ENCODE measurements at regions not wholly inside any gene's neighbourhood (a gene's known extent, or its start where the extent isn't known, plus 50 kb on each side); places are given as distances from the start of the nearest gene placed in this dataset.
"Not testable (repeated sequence)": the region's sequence is repeated elsewhere in the genome, so short reads cannot be mapped to it uniquely, and the experiment has no call there.

GRCh38 chr5:99410386-99410785, 481.6 kb upstream of the CHD1 start:
- DNase-seq = not testable (repeated sequence)

GRCh38 chr5:99404764-99405302, 476.0 kb upstream of the CHD1 start:
- not testable (repeated sequence) for DNase-seq

DNA sequence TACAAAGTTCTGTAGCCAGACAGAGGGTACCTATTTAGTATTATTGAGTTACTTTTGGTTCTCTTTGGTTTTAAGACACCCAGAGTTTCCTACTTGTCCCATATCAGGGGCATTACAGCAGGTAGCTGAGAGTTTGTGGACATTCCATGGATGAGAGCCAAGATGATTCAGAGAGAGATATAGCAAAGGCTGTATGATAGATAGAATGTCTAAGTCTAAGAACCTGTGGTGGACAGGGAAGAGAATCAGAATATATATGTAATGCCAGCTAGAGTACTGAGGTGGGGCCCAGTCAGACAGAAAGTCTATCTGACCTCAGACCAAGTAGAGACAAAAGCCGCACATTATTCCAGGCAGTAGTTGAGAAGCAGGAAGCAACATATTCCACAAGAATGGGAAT, 471.8 kb upstream of the CHD1 start:
- DNase-seq = not testable (repeated sequence)

DNA sequence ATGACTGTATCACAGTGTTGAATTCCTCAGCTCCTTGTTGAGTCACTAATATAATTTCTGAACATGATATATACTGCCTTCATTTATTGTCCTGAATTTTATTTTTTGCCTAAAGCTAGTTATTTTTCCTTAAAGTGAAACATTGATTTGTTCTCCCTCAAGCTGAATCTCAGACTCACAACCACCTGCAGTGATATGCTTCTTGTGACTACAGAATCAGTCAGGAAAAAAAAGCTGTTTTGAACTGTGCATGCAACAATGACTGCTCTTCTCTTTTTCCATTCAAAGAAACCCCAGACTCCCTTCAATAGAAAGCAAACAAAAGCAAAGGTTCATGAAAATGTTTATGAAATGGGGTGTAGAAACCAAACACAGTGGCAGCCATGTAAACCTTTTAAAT, 470.2 kb upstream of the CHD1 start:
- no peak for DNase-seq

DNA sequence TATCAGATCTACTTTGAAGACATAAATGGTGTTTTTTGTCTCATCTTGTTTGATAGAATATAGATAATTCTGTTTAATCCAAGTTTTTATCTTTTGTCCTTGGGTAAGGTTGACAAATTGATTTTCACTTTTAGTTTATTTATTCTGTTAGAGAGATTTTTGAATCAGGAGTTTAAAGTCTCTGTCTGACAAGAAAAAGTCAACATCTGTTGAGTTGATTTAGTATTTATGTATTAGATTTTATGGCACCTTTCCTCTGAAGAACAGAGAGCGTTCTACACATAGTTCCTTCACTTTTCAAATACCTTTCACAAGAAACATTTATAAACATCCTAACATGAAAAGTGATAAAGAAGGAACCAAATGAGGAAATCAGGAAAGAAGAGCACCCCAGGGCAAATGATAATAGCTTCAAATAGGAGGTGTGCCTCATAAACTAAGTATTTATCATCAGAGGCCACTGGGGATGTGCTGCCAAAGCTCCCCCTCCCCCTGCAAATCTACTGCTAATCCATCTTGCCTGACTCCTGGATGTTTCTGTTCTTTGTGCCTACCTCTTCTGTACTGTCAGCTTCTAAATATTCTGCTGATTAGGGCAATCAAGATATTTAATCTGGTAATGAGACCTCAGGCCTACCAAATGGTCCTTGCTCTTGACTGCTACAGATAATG, 457.7 kb upstream of the CHD1 start:
- no peak for DNase-seq

DNA sequence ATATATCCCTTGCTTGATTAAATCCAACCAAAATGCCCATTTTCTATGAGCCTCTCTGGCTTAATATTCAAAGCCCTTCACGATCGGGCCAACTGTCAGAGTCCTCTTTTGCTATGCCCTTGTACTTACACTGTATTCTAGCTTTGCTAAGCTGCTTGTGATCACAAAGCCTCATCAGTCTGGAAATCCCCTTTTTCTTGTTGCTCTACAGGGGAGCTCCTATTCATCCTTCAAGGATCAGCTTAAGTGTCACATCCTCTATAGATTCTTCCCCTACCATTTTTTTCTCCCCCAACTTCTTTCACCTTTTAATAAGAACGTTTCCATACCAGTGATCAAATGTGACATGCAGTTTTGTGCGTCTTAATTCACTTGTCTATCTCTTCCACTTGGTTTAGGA, 450.4 kb upstream of the CHD1 start:
- DNase-seq = no peak

DNA sequence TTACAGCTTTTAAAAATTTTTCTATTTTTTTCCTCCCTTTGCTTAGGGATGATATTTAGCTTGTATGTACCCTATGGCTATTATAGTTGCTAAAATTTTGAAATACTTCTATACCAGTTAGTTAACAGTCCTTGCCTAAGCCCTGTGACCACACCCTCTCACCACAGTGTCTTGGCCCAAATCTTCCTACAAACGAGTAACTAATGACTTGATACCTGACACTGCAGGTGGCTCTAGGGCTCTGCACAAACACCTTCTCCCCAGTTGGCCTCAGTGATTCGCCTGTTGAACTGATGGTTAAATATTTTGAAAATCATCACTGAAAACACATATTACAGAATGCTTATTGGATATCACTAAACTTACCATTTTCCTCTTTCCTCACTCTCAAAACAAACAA, 449.6 kb upstream of the CHD1 start:
- DNase-seq = no peak

DNA sequence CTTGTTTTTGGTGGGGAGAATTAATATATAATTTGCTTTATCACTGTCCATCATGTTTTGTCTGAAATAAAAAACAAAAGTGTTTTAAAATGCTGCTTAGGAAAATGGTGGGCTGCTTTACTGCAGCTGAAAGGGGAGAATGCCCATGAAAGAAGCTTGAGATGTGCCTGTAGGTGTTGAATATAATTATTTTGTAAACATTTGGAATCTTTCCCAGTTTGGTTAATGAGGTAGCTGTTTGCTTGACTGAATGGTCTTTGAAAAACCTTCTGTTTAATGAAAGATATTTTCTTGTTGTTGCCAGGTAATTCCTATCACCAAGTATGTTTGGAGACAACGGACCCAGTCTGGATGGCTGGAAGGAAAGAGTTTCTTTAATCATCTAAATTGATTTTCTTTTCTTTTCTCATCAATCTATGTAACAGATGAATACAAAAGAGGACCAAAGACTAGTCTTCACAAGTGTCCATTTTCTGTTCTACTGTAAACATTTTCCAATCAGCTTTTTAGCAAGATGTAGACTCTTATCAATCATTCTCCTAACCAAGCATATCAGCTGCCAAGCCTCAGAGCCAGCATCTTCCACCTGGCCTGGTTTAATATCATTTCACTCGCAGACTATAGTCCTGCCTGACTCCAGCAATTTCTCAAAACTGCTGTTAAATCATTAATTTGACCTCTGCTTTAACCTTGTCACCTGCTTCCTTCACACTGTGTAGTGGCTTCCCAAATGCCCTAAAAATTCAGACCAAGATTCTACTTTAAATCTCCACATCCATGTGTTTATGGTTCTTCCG, 441.2 kb upstream of the CHD1 start:
- DNase-seq = no peak

DNA sequence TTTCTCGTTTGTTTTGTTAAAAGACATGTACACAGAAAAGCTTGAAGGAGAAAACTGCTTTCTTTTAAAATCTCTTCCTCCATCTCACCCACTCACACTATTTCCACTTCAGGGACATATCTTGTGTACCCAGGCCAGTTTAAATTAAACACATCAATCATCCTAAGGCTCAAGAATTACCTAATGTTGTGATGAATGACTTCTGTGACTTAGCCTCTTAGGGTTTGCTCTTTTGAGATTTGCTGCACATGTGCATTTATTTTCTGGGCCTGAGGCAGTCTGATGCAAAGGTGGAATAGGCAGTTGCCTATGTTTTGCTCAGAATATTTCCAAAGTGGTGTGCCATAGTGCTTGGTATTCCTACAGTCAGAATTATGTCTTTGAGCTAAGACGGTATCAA, 439.9 kb upstream of the CHD1 start:
- DNase-seq = no peak

DNA sequence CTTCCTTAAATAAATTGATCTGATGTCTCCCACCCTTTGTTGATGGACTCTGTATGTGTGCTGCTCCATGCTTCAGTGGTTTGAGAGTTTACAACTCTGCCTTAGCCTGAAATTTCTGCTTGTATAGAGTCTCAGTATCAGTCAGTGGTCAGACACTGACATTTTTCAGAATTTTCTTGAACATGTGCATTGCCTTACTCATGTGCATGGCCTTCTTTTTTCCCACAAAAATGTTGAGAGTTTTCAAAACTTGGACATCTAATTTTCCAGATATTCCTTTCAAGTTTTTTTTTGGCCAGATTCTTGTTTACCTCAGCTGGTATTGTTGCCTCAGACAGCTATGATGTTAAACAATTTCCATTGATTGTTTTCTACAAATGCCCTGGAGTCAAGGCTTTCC, 427.1 kb upstream of the CHD1 start:
- DNase-seq = no peak

- no peak for DNase-seq
Observed at GRCh38 chr5:99349787-99350186, 421.0 kb upstream of the CHD1 start.

DNA sequence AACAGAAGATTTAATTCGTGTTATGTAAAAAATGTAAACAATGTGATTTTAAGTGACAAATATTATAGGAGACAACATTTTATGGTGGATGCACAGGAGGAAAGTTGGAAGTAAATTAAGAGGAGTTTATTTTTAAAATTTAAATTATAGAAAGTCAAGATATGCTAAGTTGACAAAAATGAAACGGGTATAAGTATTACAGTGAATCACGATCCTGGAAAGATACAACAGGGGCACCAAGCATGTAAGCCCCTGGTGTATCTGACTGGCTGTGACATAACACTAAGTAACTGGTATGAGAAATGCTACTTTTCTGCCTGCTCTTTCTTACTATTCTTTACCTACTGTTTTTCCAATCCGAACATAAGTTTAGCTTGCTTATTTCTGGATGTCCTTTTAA, 419.8 kb upstream of the CHD1 start:
- no peak for DNase-seq

DNA sequence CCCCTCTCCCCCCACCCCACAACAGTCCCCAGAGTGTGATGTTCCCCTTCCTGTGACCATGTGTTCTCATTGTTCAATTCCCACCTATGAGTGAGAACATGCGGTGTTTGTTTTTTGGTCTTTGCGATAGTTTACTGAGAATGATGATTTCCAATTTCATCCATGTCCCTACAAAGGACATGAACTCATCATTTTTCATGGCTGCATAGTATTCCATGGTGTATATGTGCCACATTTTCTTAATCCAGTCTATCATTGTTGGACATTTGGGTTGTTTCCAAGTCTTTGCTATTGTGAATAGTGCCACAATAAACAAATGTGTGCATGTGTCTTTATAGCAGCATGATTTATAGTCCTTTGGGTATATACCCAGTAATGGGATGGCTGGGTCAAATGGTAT, 411.0 kb upstream of the CHD1 start:
- DNase-seq = not testable (repeated sequence)

DNA sequence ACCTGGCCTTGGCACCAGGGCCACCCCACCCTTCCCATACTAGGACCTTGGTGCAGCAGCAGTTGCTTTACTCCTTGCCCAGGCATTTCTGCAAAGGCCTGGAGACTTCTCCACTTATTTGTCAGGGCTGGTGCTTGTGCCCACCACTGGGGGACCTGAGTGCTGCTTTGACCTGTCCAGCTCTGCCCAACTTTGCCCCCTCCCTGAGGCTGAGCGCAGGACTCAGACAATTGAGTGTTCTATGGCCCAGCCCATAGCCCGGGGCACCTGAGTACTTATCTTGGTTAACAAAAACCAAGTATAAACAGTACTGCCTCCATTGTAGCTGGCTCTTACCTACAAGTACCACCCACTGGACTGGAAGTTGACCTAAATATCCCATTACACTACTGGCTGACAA, 406.1 kb upstream of the CHD1 start:
- DNase-seq = no peak

GRCh38 chr5:99331061-99331460, 402.3 kb upstream of the CHD1 start:
- no peak for DNase-seq

DNA sequence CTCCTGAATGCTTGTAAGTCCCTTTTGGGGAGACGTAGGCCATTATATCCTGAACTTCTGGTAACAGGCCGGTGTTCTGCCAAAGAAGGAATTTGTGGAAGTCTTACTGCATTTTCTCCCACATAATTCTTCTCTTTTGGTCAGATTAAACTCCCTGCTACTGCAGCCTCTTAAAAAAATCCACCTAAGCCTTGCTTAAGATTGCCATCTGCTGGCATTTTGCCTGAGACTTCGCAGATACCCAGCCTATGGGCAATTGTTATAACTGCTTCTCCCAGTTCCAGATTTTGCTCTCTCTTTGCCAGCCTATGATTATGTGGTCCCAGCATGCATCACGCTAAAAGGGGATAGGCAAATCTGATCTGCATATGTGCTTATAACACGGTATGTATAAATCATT, 391.6 kb upstream of the CHD1 start:
- no peak for DNase-seq

DNA sequence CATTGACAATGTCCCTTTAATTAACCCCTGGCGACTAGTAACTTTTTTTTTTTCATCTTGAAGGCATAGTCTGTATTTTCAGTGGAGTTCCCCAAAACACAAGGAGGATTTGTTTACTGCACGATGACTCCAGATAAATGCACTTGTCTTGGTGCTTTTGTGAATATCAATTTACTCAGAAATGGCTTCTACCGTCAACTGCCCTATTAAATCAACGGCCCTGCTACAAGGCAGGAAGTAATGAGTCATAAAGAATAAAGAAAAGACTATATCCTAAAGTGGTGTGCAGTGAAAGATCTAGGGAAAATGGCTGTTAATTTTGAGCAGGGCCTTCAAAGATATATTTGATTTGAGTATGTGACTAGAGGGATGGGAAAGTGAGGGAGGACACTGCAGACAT, 388.3 kb upstream of the CHD1 start:
- no peak for DNase-seq

GRCh38 chr5:99316484-99316883, 387.7 kb upstream of the CHD1 start:
- DNase-seq = no peak

DNA sequence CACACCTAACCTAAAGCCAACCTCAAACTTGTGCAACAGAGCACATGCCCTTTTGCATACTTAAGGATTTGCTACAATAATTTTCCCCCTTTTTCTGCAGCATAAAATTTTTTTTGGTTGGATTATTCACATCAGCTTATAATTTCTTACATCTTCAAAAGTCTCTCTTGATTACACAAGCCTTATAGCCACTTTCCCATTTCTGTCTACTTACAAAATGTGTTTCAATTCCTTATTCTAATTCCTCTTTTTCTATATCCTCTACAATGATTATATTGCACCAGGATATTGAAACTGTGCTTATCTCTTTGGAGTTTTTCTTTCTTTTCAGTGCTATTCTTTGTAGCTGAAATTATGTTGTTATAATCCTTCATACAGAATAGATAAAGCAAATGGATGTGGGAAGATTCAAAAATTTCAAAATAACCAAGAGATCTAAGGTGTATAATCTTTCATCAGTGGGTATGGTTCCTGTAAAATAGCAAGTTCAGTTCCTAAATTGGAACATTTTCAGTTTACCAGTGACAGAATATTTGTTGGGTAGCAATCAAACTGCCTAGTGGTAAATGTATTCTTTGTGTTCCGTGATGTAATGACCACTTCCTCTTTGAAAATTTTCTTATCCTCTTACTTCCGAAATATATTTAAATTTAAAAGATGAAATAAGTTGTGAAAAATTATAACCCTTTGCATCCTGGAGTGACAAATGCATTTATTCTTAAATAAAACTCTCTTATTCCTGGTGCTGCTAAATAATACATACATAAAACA, 386.8 kb upstream of the CHD1 start:
- no peak for DNase-seq

- no peak for DNase-seq
Observed at GRCh38 chr5:99314721-99315120, 385.9 kb upstream of the CHD1 start.

DNA sequence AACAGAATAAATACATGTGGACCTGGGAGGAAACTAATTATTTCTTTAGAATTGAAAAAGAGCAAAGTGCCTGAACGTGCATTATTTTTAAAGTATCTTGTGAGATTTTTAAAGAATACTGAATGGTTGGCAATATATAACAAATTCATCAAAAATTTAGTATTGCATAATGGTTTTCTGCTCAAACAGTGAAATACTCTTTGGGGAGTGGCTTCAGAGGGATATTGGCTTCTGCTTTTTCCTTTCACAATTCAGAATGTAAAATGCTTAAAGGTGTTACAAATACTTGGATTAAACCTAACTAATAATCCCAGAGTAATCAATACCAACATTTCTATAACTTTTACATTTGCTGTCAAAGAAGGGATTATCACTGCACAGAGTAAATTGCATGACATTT, 379.3 kb upstream of the CHD1 start:
- no peak for DNase-seq

DNA sequence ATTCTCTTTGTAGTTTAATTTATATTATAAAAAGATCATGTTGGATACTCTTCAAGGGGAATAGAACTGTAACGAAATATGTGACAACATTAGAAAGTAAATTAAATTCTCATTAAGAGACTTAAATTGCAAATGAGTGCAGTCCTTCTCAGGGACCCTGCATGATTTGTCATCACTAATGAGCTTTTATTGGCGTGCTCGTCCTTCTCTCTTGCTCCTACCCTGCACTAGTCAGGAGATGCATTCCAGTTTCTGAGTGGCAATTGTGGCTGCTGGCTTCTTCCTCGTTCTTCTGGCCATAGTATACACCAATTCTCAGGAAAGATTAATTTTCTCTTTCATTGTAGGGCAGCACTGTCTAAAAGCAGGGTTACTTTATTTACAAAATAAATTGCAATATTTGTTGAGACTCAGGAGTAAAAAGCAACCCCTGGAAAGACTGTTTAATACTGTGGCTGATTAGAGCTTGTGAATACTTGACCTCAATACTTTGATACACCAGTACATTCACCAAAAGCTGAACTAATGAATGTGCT, 376.3 kb upstream of the CHD1 start:
- DNase-seq = no peak

- DNase-seq = no peak
Observed at GRCh38 chr5:99285606-99286005, 356.8 kb upstream of the CHD1 start.

Measured in stimulated activated CD4-positive, alpha-beta T cell treated with anti-CD3 and anti-CD28 coated beads, Interleukin-4, amount 100 ng/mL, for 4 hours (primary cell).